ENCODE measurements at regions not wholly inside any gene's neighbourhood (a gene's known extent, or its start where the extent isn't known, plus 50 kb on each side); places are given as distances from the start of the nearest gene placed in this dataset.

DNA sequence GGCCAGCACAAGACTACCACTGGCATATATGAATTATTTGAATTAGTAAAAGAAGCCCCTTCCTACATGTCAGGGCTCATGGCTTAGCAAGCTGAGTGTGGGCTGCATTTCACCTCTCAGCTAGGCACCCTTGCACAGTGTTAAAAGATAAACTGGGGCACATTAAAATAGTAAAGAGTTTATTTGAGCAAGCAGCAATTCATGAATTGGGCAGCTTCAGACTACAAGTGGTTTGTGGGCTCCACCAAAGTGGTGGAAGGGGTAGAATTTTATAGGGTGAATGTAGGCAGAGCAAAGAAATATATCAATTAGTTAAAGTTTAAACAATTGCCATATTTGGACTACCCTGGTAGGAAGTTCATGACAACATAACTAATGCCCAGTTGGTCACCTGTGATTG is 178.8 kb downstream of the PLPP3 start:
- Histone ChIP-seq H3K27me3 (ENCODE audit: control insufficient read depth, insufficient read depth, low read length) (no peaks in the 10 kb centered on the region), H3K36me3 (ENCODE audit: control insufficient read depth, insufficient read depth, low read length) (no peaks in the 10 kb centered on the region), H3K4me3 (ENCODE audit: low read length) (no peak overlapping the region), H3K27ac (ENCODE audit: low read depth, low read length) (no peak overlapping the region), H3K4me1 (ENCODE audit: control insufficient read depth, insufficient read depth, low read length) (no peaks in the 10 kb centered on the region), H3K9ac (ENCODE audit: low read length) (no peak overlapping the region)

GRCh38 chr1:56399795-56400194 is 179.6 kb downstream of the PLPP3 start:
- Histone ChIP-seq H3K27ac (ENCODE audit: low read depth, low read length) (no peak overlapping the region), H3K4me1 (ENCODE audit: control insufficient read depth, insufficient read depth, low read length) (no peaks in the 10 kb centered on the region), H3K9ac (ENCODE audit: low read length) (no peak overlapping the region), H3K4me3 (ENCODE audit: low read length) (no peak overlapping the region), H3K27me3 (ENCODE audit: control insufficient read depth, insufficient read depth, low read length) (no peaks in the 10 kb centered on the region), H3K36me3 (ENCODE audit: control insufficient read depth, insufficient read depth, low read length) (no peaks in the 10 kb centered on the region)

- no peak overlapping the region for H3K9ac ChIP-seq (ENCODE audit: low read length)
- no peaks in the 10 kb centered on the region for H3K4me1 ChIP-seq (ENCODE audit: control insufficient read depth, insufficient read depth, low read length)
- H3K27ac ChIP-seq (ENCODE audit: low read depth, low read length), result no peak overlapping the region
- H3K4me3 ChIP-seq (ENCODE audit: low read length), result no peak overlapping the region
- no peaks in the 10 kb centered on the region for H3K36me3 ChIP-seq (ENCODE audit: control insufficient read depth, insufficient read depth, low read length)
- H3K27me3 ChIP-seq (ENCODE audit: control insufficient read depth, insufficient read depth, low read length), result no peaks in the 10 kb centered on the region
Measured at GRCh38 chr1:56399326-56399725, 180.0 kb downstream of the PLPP3 start.

DNA sequence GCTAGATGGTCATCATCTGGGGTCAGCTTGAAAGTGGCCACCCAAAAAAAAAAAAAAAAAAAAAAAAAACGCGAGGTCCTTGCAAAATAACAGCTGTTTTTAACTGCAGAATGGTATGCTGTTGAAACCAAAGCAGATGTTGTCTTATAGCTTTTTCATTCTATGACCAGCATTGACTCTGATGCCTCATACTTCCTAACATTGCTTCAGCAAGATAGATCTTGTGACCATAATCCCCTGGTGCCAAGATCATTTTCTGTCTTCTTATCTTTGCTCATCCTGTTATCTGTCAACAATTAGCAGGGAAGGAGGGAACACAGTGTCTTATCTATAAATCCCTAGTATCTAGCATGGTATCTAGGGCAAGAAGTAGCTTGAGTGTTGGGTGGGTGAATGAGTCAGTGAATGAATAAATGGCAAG is 181.5 kb downstream of the PLPP3 start:
- no peak overlapping the region for H3K9ac ChIP-seq (ENCODE audit: low read length)
- no peak overlapping the region for H3K27ac ChIP-seq (ENCODE audit: low read depth, low read length)
- H3K4me3 ChIP-seq (ENCODE audit: low read length), result no peak overlapping the region
- H3K27me3 ChIP-seq (ENCODE audit: control insufficient read depth, insufficient read depth, low read length), result no peaks in the 10 kb centered on the region
- H3K4me1 ChIP-seq (ENCODE audit: control insufficient read depth, insufficient read depth, low read length), result no peaks in the 10 kb centered on the region
- H3K36me3 ChIP-seq (ENCODE audit: control insufficient read depth, insufficient read depth, low read length), result no peaks in the 10 kb centered on the region

DNA sequence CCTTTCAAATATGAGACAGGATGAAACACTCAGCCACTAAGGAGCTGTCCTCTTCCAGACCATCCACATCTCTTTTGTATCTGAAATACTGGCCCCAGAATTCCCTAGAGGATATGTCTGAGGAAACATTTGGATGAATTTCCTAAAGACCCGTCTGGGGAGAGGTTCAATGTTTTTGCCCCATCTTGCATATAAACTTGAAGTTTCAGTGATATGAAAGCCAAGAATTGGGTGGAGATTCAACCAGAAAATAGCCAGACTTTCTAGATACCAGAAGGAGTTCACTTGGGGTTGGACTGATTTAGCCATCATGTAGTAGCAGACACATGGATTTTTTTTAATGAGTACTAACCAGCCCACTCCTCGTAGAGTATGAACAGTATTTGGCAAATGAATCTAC is 182.0 kb downstream of the PLPP3 start:
- Histone ChIP-seq H3K9ac (ENCODE audit: low read length) (no peak overlapping the region), H3K4me1 (ENCODE audit: control insufficient read depth, insufficient read depth, low read length) (no peaks in the 10 kb centered on the region), H3K27ac (ENCODE audit: low read depth, low read length) (no peak overlapping the region), H3K4me3 (ENCODE audit: low read length) (no peak overlapping the region), H3K36me3 (ENCODE audit: control insufficient read depth, insufficient read depth, low read length) (no peaks in the 10 kb centered on the region), H3K27me3 (ENCODE audit: control insufficient read depth, insufficient read depth, low read length) (no peaks in the 10 kb centered on the region)

DNA sequence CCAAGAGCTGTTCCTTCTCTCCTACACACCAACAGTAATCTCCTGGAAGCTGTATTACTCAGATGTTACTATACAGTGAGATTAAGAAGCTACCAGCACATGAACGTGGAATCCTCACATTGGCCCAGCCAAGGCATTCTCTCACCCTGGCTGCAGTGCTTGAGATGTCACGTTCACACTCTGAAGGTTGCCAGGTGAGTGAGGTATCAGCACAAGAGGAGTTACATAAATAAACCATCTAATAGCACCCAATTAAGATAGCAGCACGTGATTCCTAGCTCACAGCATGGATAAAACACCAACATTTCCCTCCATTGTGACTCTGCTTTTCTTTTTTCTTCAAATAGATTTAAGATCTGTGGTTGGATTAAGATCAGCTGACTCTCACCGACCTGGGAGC is 182.8 kb downstream of the PLPP3 start:
- H3K27me3 ChIP-seq (ENCODE audit: control insufficient read depth, insufficient read depth, low read length), result no peaks in the 10 kb centered on the region
- no peak overlapping the region for H3K4me3 ChIP-seq (ENCODE audit: low read length)
- H3K9ac ChIP-seq (ENCODE audit: low read length), result no peak overlapping the region
- H3K27ac ChIP-seq (ENCODE audit: low read depth, low read length), result no peak overlapping the region
- H3K4me1 ChIP-seq (ENCODE audit: control insufficient read depth, insufficient read depth, low read length), result no peaks in the 10 kb centered on the region
- no peaks in the 10 kb centered on the region for H3K36me3 ChIP-seq (ENCODE audit: control insufficient read depth, insufficient read depth, low read length)

DNA sequence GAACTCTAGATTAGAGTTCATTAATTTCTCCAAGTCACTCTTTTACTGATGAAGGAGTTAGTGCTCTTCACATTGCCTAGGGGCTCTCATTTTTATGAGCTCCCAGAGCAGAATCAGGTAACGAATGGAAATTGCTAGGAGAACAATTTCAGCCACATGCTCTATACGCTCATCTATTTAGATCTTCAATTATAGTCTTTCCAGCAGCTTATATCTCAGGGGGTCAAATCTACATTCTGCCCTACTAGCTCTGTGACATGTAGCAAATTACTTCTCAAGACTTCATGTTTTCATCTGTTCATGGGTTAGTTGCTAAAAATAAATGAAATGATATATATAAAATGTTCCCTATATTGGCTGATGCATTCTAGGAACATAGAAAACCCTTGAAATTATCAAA is 183.6 kb downstream of the PLPP3 start:
- Histone ChIP-seq H3K27ac (ENCODE audit: low read depth, low read length) (no peak overlapping the region), H3K27me3 (ENCODE audit: control insufficient read depth, insufficient read depth, low read length) (no peaks in the 10 kb centered on the region), H3K4me3 (ENCODE audit: low read length) (no peak overlapping the region), H3K9ac (ENCODE audit: low read length) (no peak overlapping the region), H3K4me1 (ENCODE audit: control insufficient read depth, insufficient read depth, low read length) (no peaks in the 10 kb centered on the region), H3K36me3 (ENCODE audit: control insufficient read depth, insufficient read depth, low read length) (no peaks in the 10 kb centered on the region)

- H3K9ac ChIP-seq (ENCODE audit: low read length), result no peak overlapping the region
- H3K4me1 ChIP-seq (ENCODE audit: control insufficient read depth, insufficient read depth, low read length), result no peaks in the 10 kb centered on the region
- H3K27ac ChIP-seq (ENCODE audit: low read depth, low read length), result no peak overlapping the region
- no peaks in the 10 kb centered on the region for H3K27me3 ChIP-seq (ENCODE audit: control insufficient read depth, insufficient read depth, low read length)
- no peak overlapping the region for H3K4me3 ChIP-seq (ENCODE audit: low read length)
- no peaks in the 10 kb centered on the region for H3K36me3 ChIP-seq (ENCODE audit: control insufficient read depth, insufficient read depth, low read length)
Measured at GRCh38 chr1:56394298-56394697, 185.1 kb downstream of the PLPP3 start.

GRCh38 chr1:56390934-56391731 is 188.2 kb downstream of the PLPP3 start:
- Histone ChIP-seq H3K36me3 (ENCODE audit: control insufficient read depth, insufficient read depth, low read length) (no peaks in the 10 kb centered on the region), H3K4me1 (ENCODE audit: control insufficient read depth, insufficient read depth, low read length) (no peaks in the 10 kb centered on the region), H3K27me3 (ENCODE audit: control insufficient read depth, insufficient read depth, low read length) (no peaks in the 10 kb centered on the region), H3K9ac (ENCODE audit: low read length) (no peak overlapping the region), H3K27ac (ENCODE audit: low read depth, low read length) (no peak overlapping the region), H3K4me3 (ENCODE audit: low read length) (no peak overlapping the region)

- Histone ChIP-seq H3K27me3 (ENCODE audit: control insufficient read depth, insufficient read depth, low read length) (no peaks in the 10 kb centered on the region), H3K36me3 (ENCODE audit: control insufficient read depth, insufficient read depth, low read length) (no peaks in the 10 kb centered on the region), H3K4me3 (ENCODE audit: low read length) (no peak overlapping the region), H3K9ac (ENCODE audit: low read length) (no peak overlapping the region), H3K27ac (ENCODE audit: low read depth, low read length) (no peak overlapping the region), H3K4me1 (ENCODE audit: control insufficient read depth, insufficient read depth, low read length) (no peaks in the 10 kb centered on the region)
Measured at GRCh38 chr1:56390232-56390867, 189.0 kb downstream of the PLPP3 start.

DNA sequence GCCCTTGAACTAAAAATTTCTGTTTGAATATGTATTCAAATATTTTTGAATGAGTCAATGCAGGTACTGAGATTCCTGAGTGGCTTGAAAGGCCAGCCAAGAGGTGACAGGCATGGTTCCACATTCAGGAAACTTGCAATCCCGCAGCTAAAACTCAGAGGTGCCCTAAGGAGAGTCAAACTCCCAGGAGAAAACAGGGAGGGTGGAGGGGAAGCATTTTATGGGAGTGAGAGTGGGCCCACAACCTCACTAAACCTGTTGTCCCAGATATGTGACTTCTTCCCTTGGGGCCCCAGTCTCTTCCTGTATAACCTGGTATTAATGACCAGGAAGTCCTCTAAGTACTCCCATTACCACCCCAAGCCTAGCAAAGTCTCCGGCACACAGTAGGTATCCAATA is 189.6 kb downstream of the PLPP3 start:
- H3K27ac ChIP-seq (ENCODE audit: low read depth, low read length), result no peak overlapping the region
- no peaks in the 10 kb centered on the region for H3K4me1 ChIP-seq (ENCODE audit: control insufficient read depth, insufficient read depth, low read length)
- no peak overlapping the region for H3K9ac ChIP-seq (ENCODE audit: low read length)
- H3K27me3 ChIP-seq (ENCODE audit: control insufficient read depth, insufficient read depth, low read length), result no peaks in the 10 kb centered on the region
- no peaks in the 10 kb centered on the region for H3K36me3 ChIP-seq (ENCODE audit: control insufficient read depth, insufficient read depth, low read length)
- H3K4me3 ChIP-seq (ENCODE audit: low read length), result no peak overlapping the region

DNA sequence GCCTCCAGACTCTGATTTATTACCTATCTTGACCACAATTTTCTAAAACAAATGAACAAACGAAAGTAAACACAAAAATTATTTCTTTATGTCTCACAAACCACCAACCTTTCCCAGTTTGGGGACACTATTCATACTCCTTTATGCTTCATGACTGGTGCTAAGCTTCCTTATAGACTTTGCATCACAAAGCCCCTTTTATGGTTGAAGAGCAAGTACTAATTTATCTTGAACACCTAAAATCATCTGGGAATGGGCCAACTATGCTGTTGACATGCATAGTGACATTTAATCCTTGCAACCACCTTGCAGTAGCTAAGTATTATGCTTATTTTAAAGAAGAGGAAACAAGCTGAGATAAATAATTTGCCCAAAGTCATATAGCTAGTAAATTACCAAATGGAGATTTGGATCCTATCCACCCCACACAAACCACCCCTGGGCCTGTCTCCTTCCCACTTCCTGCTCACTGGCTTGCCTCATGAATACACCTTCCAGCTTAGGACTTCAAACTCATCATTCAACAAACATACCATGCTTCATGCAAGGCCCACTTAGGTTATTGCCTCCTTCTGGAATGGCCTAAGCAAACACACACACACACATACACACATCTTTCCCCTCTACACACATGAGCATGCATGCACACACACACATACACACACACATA is 192.2 kb downstream of the PLPP3 start:
- H3K27me3 ChIP-seq (ENCODE audit: control insufficient read depth, insufficient read depth, low read length), result no peaks in the 10 kb centered on the region
- H3K27ac ChIP-seq (ENCODE audit: low read depth, low read length), result no peak overlapping the region
- no peaks in the 10 kb centered on the region for H3K36me3 ChIP-seq (ENCODE audit: control insufficient read depth, insufficient read depth, low read length)
- H3K4me1 ChIP-seq (ENCODE audit: control insufficient read depth, insufficient read depth, low read length), result no peaks in the 10 kb centered on the region
- H3K9ac ChIP-seq (ENCODE audit: low read length), result no peak overlapping the region
- H3K4me3 ChIP-seq (ENCODE audit: low read length), result no peak overlapping the region

Measured in rectal smooth muscle tissue (tissue), 1 donor.